Jurkat, Clone E6-1 (cell line): ENCODE measurements at regions not wholly inside any gene's neighbourhood (a gene's known extent, or its start where the extent isn't known, plus 50 kb on each side); places are given as distances from the start of the nearest gene placed in this dataset.

Source experiments
- DNase-seq: peaks from one replicate; pipeline ENCODE4 v3.0.0-alpha.2; 2011; ENCODE audit warnings: low read depth, low spot score
- H3K4me3 ChIP-seq: 2 replicates; pipeline ENCODE4 v1.5.1; 2011; ENCODE audit warnings: mild to moderate bottlenecking, low read length, control low read depth, moderate library complexity

DNA sequence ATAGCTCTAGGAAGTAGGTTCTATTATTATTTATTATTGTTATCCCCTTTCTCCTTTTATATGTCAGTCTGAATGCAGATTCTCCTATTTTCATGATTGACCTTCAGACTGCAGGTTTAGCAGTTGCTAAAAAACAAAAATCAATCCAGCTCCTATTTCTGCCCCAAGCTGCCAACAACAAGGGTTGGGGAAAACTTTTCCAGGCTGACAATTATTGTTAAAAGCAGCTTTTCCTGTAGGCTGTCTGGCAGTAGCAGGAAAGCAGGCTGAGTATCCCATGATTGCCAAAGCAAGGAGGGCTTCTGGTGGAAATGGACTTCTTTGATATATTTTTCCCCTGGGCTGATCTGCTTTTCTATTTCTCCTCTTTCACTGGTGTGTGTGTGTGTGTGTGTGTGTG is 78.0 kb upstream of the CTLA4 start:
- no peak overlapping the region for H3K4me3 ChIP-seq

DNA sequence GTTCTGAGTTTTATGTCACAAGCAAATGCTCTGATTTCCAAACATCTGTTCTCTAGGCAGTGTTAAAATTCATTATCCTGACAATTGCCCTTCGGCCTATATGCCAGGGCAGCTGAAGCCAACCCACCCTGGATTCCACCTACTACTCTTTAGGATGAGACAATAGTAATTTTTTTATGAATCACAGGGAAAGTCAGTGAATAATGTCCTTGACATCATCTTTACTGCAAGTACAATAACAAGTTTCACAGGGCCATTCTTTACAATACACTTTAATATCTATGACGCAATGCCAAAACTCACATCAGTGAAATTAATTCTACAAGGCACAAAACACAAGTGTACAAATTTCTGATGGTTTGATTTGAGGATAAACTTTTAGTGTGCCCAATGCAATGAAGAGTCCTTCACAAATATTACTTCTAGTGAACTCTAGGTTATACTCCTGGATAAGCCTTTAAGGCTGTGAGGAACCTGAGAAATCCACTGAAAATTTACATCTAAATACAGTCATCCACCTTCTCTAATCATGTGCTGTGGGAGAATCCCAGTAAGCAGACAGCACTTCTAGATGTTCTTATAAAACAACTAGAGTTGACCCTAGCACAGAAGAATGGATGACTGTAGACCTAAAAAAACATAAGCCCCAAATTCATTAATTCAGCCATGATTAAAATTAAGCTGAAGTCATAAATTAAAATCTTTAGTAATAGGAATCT is 77.3 kb upstream of the CTLA4 start:
- no peak overlapping the region for H3K4me3 ChIP-seq
- no peak for DNase-seq

More for the DNA sequence above, 78.0 kb upstream of the CTLA4 start:
- DNase-seq = no peak

GRCh38 chr2:203796248-203797010 is 71.1 kb upstream of the CTLA4 start:
- no peak overlapping the region for H3K4me3 ChIP-seq
- DNase-seq = no peak

GRCh38 chr2:203797276-203797675 is 70.3 kb upstream of the CTLA4 start:
- no peak overlapping the region for H3K4me3 ChIP-seq
- DNase-seq = no peak

- no peak for DNase-seq
- no peak overlapping the region for H3K4me3 ChIP-seq
Observed at GRCh38 chr2:203797712-203798111, 69.9 kb upstream of the CTLA4 start.

DNA sequence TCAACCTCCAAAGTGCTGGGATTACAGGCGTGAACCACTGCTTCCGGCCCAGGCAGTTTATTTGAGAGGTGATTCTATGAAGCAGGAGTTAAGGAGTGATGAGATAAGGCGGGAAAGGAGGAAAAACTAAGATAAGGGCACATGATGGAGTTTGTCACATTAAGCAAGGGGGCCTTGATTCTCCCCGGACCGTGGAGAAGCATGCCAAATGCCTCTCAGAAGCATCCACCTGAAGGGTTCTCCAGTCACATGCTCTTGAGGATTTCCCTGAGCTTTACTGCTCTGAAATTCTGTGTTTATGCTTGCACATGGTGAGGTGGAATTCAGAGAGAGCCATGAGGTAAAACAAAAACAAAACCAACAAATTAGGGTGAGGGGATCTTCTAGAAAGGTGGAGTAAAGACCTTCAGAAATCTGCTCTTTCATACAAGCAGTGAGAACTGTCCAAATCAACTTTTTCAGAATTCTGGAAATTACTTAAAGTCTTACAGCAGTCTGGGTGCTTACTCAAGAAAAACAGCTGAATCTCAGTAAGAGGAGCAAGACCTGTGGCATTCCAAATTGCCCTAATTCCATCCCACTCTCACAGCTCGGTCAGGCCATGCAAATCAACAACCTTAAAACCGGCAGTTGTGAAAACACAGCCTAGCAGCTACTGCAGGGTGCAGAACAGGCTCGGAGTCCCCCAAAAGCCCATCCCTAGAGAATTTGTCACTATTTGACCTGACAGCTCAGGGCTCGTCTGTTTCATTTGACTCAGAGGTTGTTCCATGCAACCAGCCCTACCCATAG is 69.1 kb upstream of the CTLA4 start:
- H3K4me3 ChIP-seq = no peak overlapping the region
- DNase-seq = no peak

DNA sequence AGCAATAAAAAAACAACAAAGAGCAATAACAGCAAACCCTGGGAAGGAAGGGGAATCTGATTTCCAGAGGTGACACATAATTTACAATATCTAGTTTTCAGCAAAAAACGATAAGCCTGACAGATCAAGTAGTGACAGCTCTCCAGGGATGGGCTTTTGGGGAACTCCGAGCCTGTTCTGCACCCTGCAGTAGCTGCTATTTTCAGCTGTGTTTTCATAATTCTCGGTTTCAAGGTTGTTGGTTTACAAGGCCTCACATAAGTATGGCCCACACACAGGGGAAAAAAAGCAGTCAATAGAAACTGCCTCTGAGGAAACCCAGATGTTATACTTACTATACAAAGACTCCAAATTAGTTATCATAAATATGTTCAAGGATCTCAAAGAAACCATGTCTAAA is 67.7 kb upstream of the CTLA4 start:
- DNase-seq = no peak
- no peak overlapping the region for H3K4me3 ChIP-seq

- no peak overlapping the region for H3K4me3 ChIP-seq
- no peak for DNase-seq
Observed at GRCh38 chr2:203800783-203801182, 66.8 kb upstream of the CTLA4 start.

DNA sequence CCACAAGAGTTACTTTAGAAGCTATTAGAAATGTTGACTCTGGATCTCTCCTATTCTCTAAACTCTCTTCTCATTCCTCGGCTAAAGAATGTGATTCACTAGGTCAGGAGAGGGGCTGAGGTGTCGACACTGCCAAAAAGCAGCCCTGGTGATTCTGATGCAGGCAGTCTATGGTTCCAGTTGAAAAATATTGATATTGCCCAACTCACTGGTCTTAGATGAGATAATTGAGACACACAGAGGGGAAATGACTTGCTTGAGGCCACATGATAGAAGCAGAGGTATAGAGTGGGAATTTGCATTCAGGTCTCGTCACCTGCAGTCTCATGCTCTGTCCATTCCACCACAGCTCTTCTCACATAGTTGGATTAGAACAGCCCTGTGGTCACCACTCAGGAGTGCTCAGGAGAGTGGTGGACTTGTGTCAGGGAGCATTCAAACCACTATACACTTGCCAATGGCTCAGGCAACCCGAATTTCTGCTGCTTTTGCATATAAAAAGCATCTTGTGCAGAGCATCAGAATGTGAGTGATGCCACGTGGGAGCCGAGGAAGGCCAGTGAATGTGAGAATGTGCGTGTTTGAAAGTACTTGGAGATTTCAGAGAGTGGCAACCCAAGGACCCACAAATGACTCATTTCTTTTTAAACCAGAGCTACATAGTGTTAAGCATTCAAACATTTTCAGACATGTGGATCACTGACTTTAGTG is 65.1 kb upstream of the CTLA4 start:
- H3K4me3 ChIP-seq = no peak overlapping the region
- DNase-seq = no peak

DNA sequence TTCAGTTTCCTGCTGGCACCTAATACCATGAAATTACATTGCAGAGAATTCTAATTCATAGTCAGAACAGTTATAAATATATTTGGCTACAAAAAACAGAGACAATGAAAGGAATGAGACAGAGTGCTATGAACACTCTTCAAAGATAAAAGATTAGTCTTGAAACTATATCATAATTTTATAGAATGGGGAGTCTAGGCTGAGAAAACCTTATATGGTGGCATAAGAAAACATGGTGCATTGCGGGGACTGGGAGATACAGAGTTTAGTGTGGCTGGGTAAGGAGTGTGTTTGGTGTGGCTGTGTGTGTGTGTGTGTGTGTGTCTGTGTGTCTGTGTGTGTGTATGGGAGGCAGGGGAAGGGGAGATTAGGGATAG is 64.5 kb upstream of the CTLA4 start:
- no peak for DNase-seq
- H3K4me3 ChIP-seq = no peak overlapping the region

DNA sequence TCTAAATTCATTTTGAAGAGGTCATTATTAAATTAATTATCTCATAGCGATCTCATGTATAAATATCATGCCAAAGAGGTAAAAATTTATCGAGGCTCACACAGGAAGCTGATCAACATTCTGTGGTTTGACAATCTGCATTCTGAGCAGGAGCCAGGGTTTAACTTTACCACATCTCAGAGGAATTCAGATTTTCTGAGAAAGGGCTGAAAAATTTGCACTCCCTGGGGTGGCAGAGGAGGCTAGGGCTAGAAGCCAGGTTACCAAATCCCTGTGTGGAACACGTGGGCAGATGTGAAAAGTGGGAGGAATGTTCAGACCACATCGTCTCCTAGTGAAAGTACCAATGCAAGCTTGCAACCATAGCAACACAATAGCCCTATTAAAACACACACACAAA is 63.5 kb upstream of the CTLA4 start:
- no peak overlapping the region for H3K4me3 ChIP-seq
- peak; percentile 45 for DNase-seq

GRCh38 chr2:203804764-203805485 is 62.6 kb upstream of the CTLA4 start:
- DNase-seq = no peak
- H3K4me3 ChIP-seq = no peak overlapping the region

GRCh38 chr2:203805486-203805838 is 62.1 kb upstream of the CTLA4 start:
- no peak overlapping the region for H3K4me3 ChIP-seq
- no peak for DNase-seq

DNA sequence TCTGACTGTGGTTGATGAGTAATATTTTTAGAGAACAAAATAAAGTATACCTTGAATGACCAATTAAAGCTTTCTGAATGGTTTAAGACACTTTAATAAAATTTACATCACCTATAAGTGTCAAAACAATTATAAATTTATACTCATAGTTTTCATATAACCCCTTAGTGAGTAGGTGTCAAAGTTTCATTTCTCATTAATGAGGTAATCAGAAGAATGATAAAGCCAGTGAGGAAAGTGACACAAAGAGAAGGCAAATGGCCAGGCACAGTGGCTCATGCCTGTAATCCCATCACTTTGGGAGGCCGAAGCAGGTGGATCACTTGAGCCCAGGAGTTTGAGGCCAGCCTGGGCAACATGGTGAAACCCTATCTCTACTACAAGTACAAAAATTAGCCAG is 60.8 kb upstream of the CTLA4 start:
- DNase-seq = no peak
- no peak overlapping the region for H3K4me3 ChIP-seq

DNA sequence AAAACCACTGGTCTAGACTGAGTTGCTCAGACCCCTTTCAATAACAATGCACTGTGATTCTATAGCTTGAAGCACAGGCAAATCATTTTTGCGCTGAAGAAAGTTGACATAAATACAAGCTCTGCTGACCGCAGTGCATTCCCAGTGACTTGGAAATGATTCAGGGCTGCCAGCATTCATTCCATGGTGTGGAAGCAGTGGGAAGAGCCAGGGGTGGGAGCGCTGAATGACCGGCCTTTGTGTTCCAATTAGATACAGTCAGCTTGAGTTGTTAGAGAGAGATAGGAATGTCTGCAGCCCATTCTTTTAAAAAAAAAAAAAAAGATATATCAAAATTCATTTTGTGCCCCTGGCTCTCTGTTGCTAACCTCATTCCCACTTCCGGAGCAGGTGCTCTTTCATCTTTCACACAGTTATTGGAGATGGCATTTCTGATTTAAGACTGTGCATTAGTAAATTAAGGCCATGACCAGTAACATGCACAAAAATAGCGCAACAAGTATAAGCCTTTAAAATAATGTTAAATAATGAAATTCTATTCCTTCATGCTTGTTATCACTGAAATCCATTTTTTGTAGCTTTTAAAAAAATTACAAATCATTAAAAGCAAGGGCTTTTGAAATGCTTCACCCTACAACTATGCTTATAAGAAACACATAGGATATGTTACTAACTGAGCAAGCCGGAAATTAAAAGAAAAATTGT is 59.4 kb upstream of the CTLA4 start:
- H3K4me3 ChIP-seq = no peak overlapping the region

GRCh38 chr2:203809084-203809521 is 58.5 kb upstream of the CTLA4 start:
- no peak for DNase-seq
- no peak overlapping the region for H3K4me3 ChIP-seq

More for the DNA sequence above, 59.4 kb upstream of the CTLA4 start:
- peak; percentile 73 for DNase-seq

GRCh38 chr2:203809991-203810510 is 57.5 kb upstream of the CTLA4 start:
- no peak for DNase-seq
- no peak overlapping the region for H3K4me3 ChIP-seq
